HUES48 (cell line): ENCODE measurements at regions not wholly inside any gene's neighbourhood (a gene's known extent, or its start where the extent isn't known, plus 50 kb on each side); places are given as distances from the start of the nearest gene placed in this dataset.
A peak's percentile ranks its signal among the peaks of the same experiment; 100 is the strongest.

Experiments used
- H3K27ac ChIP-seq: one replicate; pipeline ENCODE4 v1.7.0; 2013; ENCODE audit warnings: low read depth, low read length, inconsistent platforms
- H3K27me3 ChIP-seq: 2 replicates; pipeline ENCODE4 v1.6.1; 2013; ENCODE audit warnings: mild to moderate bottlenecking, low read length; ENCODE audit not compliant: control insufficient read depth, insufficient read depth
- H3K36me3 ChIP-seq: 2 replicates; pipeline ENCODE4 v1.6.1; 2013; ENCODE audit warnings: low read length; ENCODE audit not compliant: control insufficient read depth, insufficient read depth
- H3K4me1 ChIP-seq: 2 replicates; pipeline ENCODE4 v1.6.1; 2013; ENCODE audit warnings: mild to moderate bottlenecking, low read length; ENCODE audit not compliant: control insufficient read depth, insufficient read depth
- H3K4me3 ChIP-seq: 2 replicates; pipeline ENCODE4 v1.5.1; 2013; ENCODE audit warnings: mild to moderate bottlenecking, low read depth, low read length
- H3K9ac ChIP-seq: 2 replicates; pipeline ENCODE4 v1.6.1; 2013; ENCODE audit warnings: mild to moderate bottlenecking, low read depth, low read length, moderate library complexity
- H3K9me3 ChIP-seq: 2 replicates; pipeline ENCODE4 v1.6.1; 2013; ENCODE audit warnings: low read length; ENCODE audit not compliant: control insufficient read depth, insufficient read depth

DNA sequence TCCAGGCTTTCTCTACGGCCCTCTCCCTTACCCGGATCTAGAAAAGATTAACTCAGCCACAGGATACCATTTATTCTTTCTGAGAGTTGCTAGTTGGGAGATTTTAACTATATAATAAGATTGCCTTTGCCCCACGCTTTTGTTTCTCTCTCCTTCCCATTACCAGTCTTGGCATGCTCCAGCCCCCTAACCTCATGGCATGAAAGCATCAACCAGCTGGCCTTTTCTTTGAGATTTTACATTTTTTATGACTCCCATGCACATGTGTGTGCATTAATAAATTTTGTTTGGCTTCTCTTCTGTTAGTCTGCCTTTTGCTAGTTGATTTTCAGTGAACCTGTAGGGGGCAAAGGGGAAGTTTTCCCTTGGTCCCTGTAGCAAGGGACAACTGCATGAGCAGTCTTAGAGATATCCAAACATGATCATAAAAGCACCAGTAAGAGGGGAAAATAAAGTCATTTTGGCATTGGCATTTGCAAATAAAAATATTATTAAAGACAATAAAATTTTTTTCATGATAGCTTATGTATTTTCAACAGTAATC is 73.6 kb downstream of the OXSM start:
- no peak overlapping the region for H3K27ac ChIP-seq
- no peak overlapping the region for H3K4me3 ChIP-seq
- no peak overlapping the region for H3K9ac ChIP-seq

DNA sequence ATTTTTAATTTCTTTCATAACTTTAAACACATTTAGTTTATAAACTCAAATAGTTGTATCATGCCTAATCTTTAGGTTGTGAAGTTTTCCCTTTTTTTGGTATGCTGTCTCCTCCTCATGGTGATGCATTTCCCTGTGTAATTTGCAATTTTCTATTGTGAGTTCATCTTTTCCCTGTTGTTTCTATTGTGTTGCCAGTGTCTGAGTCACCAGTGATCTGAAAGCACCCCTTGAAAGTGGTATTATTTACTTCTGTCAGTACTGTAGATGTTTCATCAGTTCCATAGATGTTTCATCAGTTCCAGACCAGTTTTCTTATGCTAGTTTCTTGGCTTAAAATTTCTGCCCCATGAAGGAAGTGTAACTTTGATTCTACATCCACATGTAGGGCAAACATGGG is 80.6 kb downstream of the OXSM start:
- Histone ChIP-seq H3K4me1 (peaks cover 6% of the 10 kb centered on the region; the same call in 1 of the 2 replicates), H3K27me3 (no peaks in the 10 kb centered on the region), H3K27ac (peak overlapping the region; percentile 46), H3K9me3 (no peaks in the 10 kb centered on the region), H3K36me3 (no peaks in the 10 kb centered on the region), H3K9ac (no peak overlapping the region), H3K4me3 (no peak overlapping the region)

More for the DNA sequence above, 73.6 kb downstream of the OXSM start:
- Histone ChIP-seq H3K27me3 (no peaks in the 10 kb centered on the region), H3K4me1 (peaks cover 13% of the 10 kb centered on the region), H3K36me3 (no peaks in the 10 kb centered on the region), H3K9me3 (peaks cover 8% of the 10 kb centered on the region; the same call in 1 of the 2 replicates)

DNA sequence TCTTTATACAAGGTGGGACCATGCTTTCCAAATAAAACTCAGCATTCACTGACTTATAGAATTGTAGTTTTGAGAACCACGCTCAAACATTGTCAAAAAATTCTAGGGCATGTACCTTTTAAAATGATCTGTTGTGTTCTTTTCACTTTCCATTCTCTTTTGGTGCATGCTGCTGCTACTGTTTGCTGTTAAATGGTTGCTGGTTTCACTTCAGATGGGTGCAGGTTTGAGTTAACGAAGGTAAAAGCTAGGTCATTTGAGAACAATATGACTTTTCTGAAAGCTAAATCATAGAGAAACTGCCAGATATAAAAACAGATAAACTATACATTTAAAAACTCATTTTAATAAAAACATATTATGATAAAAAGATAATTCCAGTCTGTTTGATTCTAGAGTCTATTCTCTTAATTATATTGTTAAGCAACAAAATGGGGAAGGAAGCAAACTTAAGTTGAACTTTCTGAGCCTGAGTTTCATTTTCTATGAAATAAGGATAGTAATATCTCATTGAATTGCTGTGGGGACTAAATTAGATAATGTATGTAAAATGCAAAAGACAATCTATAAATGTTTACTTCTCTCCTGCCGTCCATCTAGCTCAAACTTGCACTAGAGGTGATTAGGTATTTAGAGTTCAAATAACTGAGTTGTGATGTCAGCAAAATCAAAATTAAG is 82.4 kb downstream of the OXSM start:
- Histone ChIP-seq H3K4me3 (no peak overlapping the region), H3K4me1 (peaks cover 6% of the 10 kb centered on the region; the same call in 1 of the 2 replicates), H3K9ac (no peak overlapping the region), H3K9me3 (no peaks in the 10 kb centered on the region), H3K27me3 (no peaks in the 10 kb centered on the region), H3K36me3 (no peaks in the 10 kb centered on the region), H3K27ac (no peak overlapping the region)

DNA sequence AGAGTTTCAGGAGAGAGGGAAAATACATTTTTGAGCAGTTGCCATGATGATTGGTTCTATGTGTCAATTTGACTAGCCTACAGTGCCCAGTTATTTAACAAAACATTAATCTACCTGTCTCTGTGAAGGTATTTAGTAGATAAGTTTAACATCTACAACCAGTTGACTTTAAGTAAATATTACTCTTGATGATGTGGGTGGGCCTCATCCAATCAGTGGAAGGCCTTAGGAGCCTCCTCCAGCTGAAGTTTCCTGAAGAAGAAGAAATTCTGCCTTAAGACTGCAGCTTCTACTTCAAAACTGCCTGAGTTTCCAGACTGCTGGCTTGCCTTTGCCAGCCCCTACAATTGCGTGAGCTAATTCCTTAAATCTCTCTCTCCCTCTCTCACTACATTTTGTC is 93.6 kb downstream of the OXSM start:
- H3K27me3 ChIP-seq: no peaks in the 10 kb centered on the region
- no peak overlapping the region for H3K4me3 ChIP-seq
- no peaks in the 10 kb centered on the region for H3K9me3 ChIP-seq
- peaks cover 5% of the 10 kb centered on the region for H3K4me1 ChIP-seq
- no peak overlapping the region for H3K9ac ChIP-seq
- H3K36me3 ChIP-seq: no peaks in the 10 kb centered on the region
- H3K27ac ChIP-seq: no peak overlapping the region

DNA sequence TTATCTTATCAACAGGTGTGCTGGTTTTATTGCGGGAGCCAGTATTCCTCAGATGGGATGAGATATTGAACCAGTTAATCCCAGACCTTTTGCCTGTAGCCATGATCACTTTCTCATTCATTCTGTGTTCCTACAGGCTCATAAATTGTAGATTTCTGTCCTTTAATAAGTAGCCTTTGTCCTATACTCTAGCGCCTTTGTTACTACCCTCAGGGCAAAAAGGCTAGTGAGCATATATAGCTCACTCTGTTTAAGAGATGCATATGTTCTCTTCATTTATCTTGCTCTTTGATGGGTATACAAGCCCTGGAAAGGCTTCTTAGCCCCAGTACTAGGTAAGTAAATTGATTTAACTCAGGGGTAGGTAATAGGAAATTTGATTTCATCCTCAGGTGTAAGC is 95.1 kb downstream of the OXSM start:
- Histone ChIP-seq H3K4me1 (peaks cover 20% of the 10 kb centered on the region), H3K9me3 (no peaks in the 10 kb centered on the region), H3K9ac (no peak overlapping the region), H3K27me3 (no peaks in the 10 kb centered on the region), H3K4me3 (no peak overlapping the region), H3K27ac (no peak overlapping the region), H3K36me3 (no peaks in the 10 kb centered on the region)

DNA sequence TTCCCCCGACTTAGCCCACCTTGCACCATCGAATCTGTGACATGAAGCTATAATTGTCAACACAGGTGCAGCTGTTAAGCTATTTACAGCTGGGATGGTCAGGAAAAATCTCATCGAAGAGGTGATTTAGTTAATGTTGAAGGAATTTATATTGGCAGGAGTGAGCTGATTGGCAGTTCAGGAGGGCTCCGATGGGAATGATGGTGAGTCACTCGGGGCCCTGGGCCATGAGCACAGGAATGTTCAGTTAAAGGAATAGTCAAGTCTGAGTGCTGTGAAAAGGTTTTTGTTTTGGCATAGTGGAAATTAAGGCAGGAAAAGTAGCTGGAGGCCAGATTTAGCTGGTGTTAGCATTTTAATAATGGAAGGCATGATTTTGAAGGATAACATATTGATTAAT is 95.7 kb downstream of the OXSM start:
- Histone ChIP-seq H3K9ac (no peak overlapping the region), H3K36me3 (no peaks in the 10 kb centered on the region), H3K9me3 (no peaks in the 10 kb centered on the region), H3K4me1 (peaks cover 20% of the 10 kb centered on the region), H3K4me3 (no peak overlapping the region), H3K27me3 (no peaks in the 10 kb centered on the region), H3K27ac (no peak overlapping the region)

DNA sequence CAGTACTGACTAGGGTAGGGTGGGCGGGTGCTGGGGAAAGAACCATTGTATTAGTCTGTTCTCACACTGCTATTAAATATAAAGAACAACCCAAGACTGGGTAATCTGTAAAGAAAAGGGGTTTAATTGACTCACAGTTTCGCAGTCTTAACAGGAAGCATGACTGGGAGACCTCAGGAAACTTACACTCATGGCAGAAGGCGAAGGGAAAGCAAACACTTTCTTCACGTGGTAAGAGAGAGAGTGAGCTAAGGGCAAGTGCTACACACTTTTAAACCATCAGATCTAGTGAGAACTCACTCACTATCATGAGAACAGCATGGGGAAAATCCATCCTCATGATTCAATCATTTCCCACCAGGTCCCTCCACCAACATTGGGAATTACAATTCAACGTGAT is 98.0 kb downstream of the OXSM start:
- no peak overlapping the region for H3K27ac ChIP-seq
- no peak overlapping the region for H3K9ac ChIP-seq
- H3K4me1 ChIP-seq: peaks cover 16% of the 10 kb centered on the region
- no peaks in the 10 kb centered on the region for H3K36me3 ChIP-seq
- H3K27me3 ChIP-seq: no peaks in the 10 kb centered on the region
- H3K4me3 ChIP-seq: no peak overlapping the region
- no peaks in the 10 kb centered on the region for H3K9me3 ChIP-seq

DNA sequence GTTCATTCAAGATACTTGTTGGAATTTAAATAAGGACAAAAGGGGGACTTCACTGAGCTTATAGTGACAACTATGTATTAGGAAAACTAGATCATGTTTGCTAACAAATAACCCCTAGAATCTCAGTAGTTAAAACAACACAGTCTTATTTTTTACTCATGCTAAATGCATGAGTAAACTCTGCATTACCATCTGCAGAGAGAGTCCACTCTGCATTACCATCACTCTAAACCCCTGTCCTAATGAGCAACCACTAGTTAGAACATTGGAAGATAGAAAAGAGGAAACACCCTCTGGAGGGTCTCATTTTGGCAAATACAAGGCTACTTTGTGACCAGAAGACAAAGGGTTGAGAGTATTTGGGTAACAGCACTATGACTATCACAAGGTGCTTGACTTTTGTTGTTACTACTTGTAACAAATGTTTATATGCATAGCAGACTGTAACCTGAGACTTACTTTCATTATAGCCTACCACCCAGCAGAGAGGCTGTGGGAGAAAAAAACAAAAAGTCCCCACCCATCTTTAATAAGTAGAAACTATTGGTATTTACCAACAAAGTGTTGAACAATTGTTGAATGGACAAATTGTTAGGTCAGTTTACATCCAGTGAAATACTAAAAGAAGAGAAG is 99.1 kb downstream of the OXSM start:
- Histone ChIP-seq H3K27ac (peak overlapping the region; percentile 24), H3K27me3 (no peaks in the 10 kb centered on the region), H3K9me3 (no peaks in the 10 kb centered on the region), H3K9ac (no peak overlapping the region), H3K4me3 (peak overlapping the region; percentile 21; the same call in 1 of the 2 replicates), H3K4me1 (peaks cover 16% of the 10 kb centered on the region), H3K36me3 (no peaks in the 10 kb centered on the region)

DNA sequence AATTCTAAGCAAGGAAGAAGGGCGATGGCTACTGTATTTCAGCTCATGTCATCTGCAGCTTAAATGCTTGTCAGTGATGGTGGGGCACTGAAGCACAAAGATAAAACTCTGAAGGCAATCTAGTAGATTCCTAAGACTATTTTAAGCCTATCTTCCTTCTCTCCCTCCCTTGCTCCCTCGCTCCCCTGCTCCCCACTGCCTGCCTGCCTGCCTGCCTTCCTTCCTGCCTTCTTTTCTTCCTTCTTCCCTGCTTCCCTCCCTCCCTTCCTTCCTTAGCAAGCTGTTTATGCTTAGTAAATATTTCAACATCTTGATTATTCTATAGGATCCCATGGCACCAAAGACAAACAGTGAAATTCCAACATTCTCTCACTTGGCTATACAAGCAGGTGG is 99.6 kb downstream of the OXSM start:
- H3K9ac ChIP-seq: no peak overlapping the region
- H3K27me3 ChIP-seq: no peaks in the 10 kb centered on the region
- no peaks in the 10 kb centered on the region for H3K9me3 ChIP-seq
- H3K27ac ChIP-seq: peak overlapping the region; percentile 24
- no peaks in the 10 kb centered on the region for H3K36me3 ChIP-seq
- H3K4me3 ChIP-seq: peak overlapping the region; percentile 21; the same call in 1 of the 2 replicates
- peaks cover 16% of the 10 kb centered on the region for H3K4me1 ChIP-seq

DNA sequence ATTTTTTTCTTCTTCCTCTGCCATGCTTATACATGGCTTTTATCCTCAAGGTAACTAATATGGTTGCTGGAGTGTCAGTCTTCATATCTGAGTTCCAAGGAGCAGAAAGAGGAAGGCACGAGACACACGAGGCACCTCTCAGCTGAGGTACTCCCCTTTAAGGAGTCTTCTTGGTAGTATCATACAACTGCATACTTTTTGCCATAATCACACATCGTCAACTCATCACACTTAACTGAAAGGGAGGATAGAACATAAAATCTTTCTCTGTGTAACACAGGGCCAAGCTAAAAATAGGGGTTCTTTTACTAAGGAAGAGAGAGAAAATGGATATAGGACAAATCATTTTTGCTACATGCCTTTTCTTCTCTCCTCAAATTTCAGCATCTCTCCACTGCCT is 104.2 kb downstream of the OXSM start:
- H3K27me3 ChIP-seq: no peaks in the 10 kb centered on the region
- no peak overlapping the region for H3K27ac ChIP-seq
- H3K36me3 ChIP-seq: no peaks in the 10 kb centered on the region
- no peak overlapping the region for H3K9ac ChIP-seq
- H3K4me1 ChIP-seq: peaks cover 11% of the 10 kb centered on the region
- no peak overlapping the region for H3K4me3 ChIP-seq
- no peaks in the 10 kb centered on the region for H3K9me3 ChIP-seq

DNA sequence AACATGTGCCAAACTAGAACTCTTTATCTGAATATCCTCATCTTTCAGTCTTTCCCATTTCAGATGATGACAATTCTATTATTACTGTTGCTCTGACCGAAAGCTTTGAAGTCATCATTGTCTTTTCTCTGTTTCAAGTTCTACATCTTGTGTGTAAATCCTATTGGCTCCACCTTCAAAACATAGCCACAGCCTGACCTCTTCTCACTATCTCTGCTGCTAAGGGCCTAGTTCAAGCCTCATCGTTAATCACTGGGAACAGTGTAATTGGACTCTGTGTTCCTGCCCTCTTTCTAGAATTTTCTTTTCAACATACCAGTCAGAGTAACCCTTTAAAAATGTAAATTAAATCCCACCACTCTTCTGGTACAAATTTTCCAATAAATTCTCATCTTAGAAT is 105.1 kb downstream of the OXSM start:
- no peak overlapping the region for H3K27ac ChIP-seq
- peaks cover 8% of the 10 kb centered on the region; the same call in 1 of the 2 replicates for H3K4me1 ChIP-seq
- H3K9me3 ChIP-seq: no peaks in the 10 kb centered on the region
- no peaks in the 10 kb centered on the region for H3K36me3 ChIP-seq
- no peak overlapping the region for H3K4me3 ChIP-seq
- H3K9ac ChIP-seq: no peak overlapping the region
- H3K27me3 ChIP-seq: no peaks in the 10 kb centered on the region
